Spinal cord (tissue), 9 donors: ENCODE measurements at regions not wholly inside any gene's neighbourhood (a gene's known extent, or its start where the extent isn't known, plus 50 kb on each side); places are given as distances from the start of the nearest gene placed in this dataset.
A peak's percentile ranks its signal among the peaks of the same experiment; 100 is the strongest.

Experiments
- DNase-seq, 6 donors: peaks; one replicate each; pipeline versions ENCODE4 v3.0.0 to v3.0.0-alpha.2; 2013 to 2015; ENCODE audit warnings: low spot score in 6 of 6, low read depth in 4 of 6
- H3K27ac ChIP-seq: one replicate; pipeline ENCODE4 v1.5.1; 2013; ENCODE audit warnings: low read depth, low read length, control low read depth
- H3K27me3 ChIP-seq: one replicate; pipeline ENCODE4 v1.6.1; 2013; ENCODE audit warnings: low read length; ENCODE audit not compliant: control insufficient read depth, insufficient read depth
- H3K36me3 ChIP-seq: one replicate; pipeline ENCODE4 v1.6.1; 2013; ENCODE audit warnings: low read length; ENCODE audit not compliant: control insufficient read depth, insufficient read depth
- H3K4me1 ChIP-seq: one replicate; pipeline ENCODE4 v1.6.1; 2013; ENCODE audit warnings: low read length; ENCODE audit not compliant: control insufficient read depth, insufficient read depth
- H3K4me3 ChIP-seq: one replicate; pipeline ENCODE4 v1.5.1; 2013; ENCODE audit warnings: low read depth, low read length, control low read depth
- H3K9me3 ChIP-seq: one replicate; pipeline ENCODE4 v1.6.1; 2013; ENCODE audit warnings: low read length; ENCODE audit not compliant: control insufficient read depth, insufficient read depth
- WGBS: methylation state at CpG from one replicate; pipeline ENCODE4 v1.1.5; 2013; ENCODE audit warnings: missing lambda C conversion rate; ENCODE audit not compliant: insufficient coverage; 5-methylcytosine and 5-hydroxymethylcytosine counted together
- donor health status: healthy.

DNA sequence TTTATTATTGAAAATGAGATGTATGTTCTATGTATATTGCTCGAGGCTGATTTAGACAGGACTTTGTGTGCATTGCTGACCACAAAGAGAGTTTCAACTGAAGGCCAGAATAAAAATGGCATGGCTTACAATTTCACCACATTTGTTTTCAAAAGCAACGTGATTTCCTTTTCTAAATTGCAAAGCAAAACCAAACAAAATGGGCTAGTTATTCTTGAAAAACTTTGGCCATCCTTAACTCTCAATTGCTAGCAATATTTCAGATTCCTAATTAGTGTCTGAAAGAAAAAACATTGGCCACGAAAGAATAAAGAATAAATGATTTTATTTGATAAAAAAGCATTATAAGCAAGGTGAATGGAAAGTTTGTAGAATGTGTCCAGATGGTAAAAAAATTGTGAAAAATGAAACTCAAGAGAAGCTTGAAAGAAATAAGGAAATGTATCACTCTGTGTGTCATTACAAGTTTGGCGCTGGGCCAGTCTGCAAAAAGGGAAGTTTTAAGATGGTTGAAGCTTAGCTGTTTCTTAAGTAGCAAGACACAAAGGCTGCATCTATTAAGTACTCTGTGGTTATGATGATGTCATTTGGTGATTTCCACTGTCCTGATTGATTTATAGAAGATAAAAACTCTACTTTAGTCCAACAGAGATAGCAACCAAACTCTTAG lies 89.2 kb upstream of the PRLR start:
- 88% methylated on average over 1 of the region's 4 CpGs for WGBS
- DNase-seq = peak in 1 of 6 donors; percentile 35
- Histone ChIP-seq H3K27ac (no peak overlapping the region), H3K4me3 (no peak overlapping the region), H3K4me1 (no peaks in the 10 kb centered on the region), H3K9me3 (no peaks in the 10 kb centered on the region), H3K36me3 (no peaks in the 10 kb centered on the region), H3K27me3 (no peaks in the 10 kb centered on the region)

- H3K9me3 ChIP-seq = no peaks in the 10 kb centered on the region
- no peaks in the 10 kb centered on the region for H3K36me3 ChIP-seq
- no peaks in the 10 kb centered on the region for H3K27me3 ChIP-seq
- no peak overlapping the region for H3K4me3 ChIP-seq
- H3K27ac ChIP-seq = no peak overlapping the region
- DNase-seq = no peak
- H3K4me1 ChIP-seq = no peaks in the 10 kb centered on the region
- WGBS = no CpG with 5 or more reads among the region's 2 CpGs
Measured at GRCh38 chr5:35317586-35317985, 87.3 kb upstream of the PRLR start.

- H3K27ac ChIP-seq = no peak overlapping the region
- no peaks in the 10 kb centered on the region for H3K4me1 ChIP-seq
- peak in 1 of 6 donors; percentile 71 for DNase-seq
- no peak overlapping the region for H3K4me3 ChIP-seq
- H3K36me3 ChIP-seq = no peaks in the 10 kb centered on the region
- no peaks in the 10 kb centered on the region for H3K9me3 ChIP-seq
- no peaks in the 10 kb centered on the region for H3K27me3 ChIP-seq
- 85% methylated on average over 2 of the region's 4 CpGs for WGBS
Measured at GRCh38 chr5:35316611-35317274, 86.5 kb upstream of the PRLR start.

- Histone ChIP-seq H3K27me3 (no peaks in the 10 kb centered on the region), H3K36me3 (no peaks in the 10 kb centered on the region), H3K4me1 (peaks cover 5% of the 10 kb centered on the region), H3K27ac (no peak overlapping the region), H3K9me3 (no peaks in the 10 kb centered on the region), H3K4me3 (no peak overlapping the region)
- 84% methylated on average over 2 of the region's 2 CpGs for WGBS
- no peak for DNase-seq
Measured at GRCh38 chr5:35313291-35313690, 83.0 kb upstream of the PRLR start.

GRCh38 chr5:35312267-35312666 lies 82.0 kb upstream of the PRLR start:
- no peaks in the 10 kb centered on the region for H3K9me3 ChIP-seq
- peaks cover 7% of the 10 kb centered on the region for H3K4me1 ChIP-seq
- DNase-seq = no peak
- no peak overlapping the region for H3K27ac ChIP-seq
- H3K4me3 ChIP-seq = no peak overlapping the region
- H3K36me3 ChIP-seq = no peaks in the 10 kb centered on the region
- no peaks in the 10 kb centered on the region for H3K27me3 ChIP-seq
- no CpG with 5 or more reads among the region's 1 CpG for WGBS

DNA sequence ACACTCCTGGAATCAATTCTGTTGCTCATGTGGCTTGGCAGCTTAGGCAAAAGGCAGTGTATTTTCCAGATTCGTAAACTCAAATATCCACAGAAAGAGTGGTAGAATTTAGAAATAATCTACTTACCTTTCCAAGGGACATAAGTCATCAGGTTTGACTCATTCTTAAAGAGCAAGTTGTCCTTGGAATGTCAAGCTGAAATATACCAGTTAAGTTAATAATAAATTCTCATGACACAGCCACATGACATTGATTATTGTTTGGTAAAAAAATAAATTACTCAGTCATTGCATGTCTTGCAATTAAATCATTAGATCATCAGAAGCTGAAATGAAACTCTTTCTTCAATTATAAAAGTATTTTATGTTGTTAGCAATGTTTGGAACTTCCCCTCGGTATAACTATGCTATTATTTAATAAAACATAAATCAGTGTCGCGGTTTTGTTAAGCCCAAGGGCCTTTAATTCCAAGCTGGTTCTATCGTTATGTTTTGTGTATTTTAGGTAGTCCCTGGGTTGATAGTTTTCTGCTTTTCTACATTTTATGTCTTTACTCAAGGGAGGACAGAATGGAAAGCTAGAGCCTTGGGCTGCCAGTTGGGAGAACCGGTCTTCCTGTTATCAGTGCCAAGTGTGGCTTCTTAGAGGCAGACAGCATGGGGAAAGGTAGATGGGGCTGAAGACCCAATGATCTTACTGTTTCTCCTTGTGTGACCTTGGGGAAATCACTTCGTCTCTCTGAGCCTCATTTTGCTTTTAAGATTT lies 79.3 kb upstream of the PRLR start:
- Histone ChIP-seq H3K36me3 (no peaks in the 10 kb centered on the region), H3K4me1 (peaks cover 7% of the 10 kb centered on the region), H3K27ac (no peak overlapping the region), H3K4me3 (no peak overlapping the region), H3K9me3 (no peaks in the 10 kb centered on the region), H3K27me3 (no peaks in the 10 kb centered on the region)
- WGBS = no CpG with 5 or more reads among the region's 7 CpGs
- peak in 1 of 6 donors; percentile 41 for DNase-seq

GRCh38 chr5:35308421-35308820 lies 78.1 kb upstream of the PRLR start:
- peak; percentile 35 to 92 (median 62) for DNase-seq
- Histone ChIP-seq H3K4me1 (peaks cover 7% of the 10 kb centered on the region), H3K36me3 (no peaks in the 10 kb centered on the region), H3K27ac (no peak overlapping the region), H3K27me3 (no peaks in the 10 kb centered on the region), H3K9me3 (no peaks in the 10 kb centered on the region), H3K4me3 (no peak overlapping the region)
- WGBS = 3% methylated on average over 2 of the region's 2 CpGs

DNA sequence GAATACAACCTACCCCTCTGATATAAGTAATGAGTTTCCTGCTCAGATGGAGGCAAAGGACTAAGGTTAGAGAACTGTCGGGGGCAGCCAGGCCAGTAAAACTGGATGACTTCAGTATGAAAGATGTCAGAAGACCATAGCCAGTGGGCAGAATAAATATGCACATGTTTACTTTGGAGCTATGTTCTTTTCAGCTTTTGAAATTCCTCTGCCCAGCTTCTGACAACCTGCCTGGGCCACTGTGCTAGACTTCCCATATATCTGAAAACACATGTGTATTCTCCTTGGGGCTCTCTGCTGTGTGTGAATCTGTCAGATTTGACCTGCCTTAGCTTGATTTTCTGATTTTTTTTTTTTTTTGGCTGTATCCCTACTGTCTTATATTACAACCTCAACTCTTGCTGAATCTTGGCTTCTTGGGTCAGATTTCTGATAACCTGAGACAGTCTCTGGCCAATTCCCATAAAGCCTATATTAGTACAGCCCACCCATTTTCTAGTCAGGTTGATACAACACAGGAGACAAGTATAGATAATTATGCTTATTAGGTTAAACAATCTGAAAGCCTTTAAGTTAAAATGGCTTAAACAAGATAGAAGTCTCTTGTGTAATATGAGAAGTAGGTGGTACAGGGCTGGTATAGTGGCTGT lies 76.6 kb upstream of the PRLR start:
- no peak for DNase-seq
- no peaks in the 10 kb centered on the region for H3K27me3 ChIP-seq
- WGBS = 100% methylated on average over 1 of the region's 1 CpG

DNA sequence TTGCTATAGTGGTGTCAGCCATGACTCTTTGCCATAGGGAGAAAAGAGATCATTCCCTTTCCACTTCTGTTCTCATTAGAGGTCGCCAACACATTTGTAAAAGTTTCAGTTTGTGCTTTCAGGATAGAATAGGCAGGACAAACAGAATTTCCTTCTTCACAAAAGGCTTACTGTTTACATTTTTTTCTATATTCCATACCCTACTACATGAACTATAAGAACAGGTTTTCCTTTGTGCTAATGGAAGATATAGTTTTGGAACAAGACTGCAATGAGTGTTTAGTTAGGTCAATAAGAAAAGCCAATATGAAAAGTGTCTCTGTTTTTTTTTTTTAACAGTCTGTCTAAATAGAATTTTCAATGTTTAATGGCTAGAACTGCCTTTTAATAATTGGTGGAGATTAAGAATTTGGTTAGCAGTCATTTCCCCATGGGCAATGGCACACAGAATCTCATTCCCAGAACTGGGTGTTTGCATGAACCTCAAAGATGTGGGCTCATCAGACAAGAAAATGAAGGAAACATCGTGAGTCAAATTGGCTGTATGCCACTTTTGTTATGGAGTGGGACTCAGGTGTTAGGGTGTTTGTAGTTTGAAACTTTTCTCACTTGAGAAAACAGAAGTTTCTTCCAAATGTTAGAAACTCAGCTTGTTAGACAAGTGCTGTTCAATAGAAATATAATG lies 75.2 kb upstream of the PRLR start:
- no peak overlapping the region for H3K4me3 ChIP-seq
- H3K27ac ChIP-seq = no peak overlapping the region
- H3K27me3 ChIP-seq = no peaks in the 10 kb centered on the region
- WGBS = 100% methylated on average over 1 of the region's 2 CpGs
- H3K36me3 ChIP-seq = no peaks in the 10 kb centered on the region
- H3K4me1 ChIP-seq = peaks cover 7% of the 10 kb centered on the region
- DNase-seq = no peak
- H3K9me3 ChIP-seq = no peaks in the 10 kb centered on the region

More for the DNA sequence above, 76.6 kb upstream of the PRLR start:
- Histone ChIP-seq H3K9me3 (no peaks in the 10 kb centered on the region), H3K27ac (no peak overlapping the region), H3K4me1 (peaks cover 7% of the 10 kb centered on the region), H3K36me3 (no peaks in the 10 kb centered on the region), H3K4me3 (no peak overlapping the region)
